SU-DHL-6 (cell line): ENCODE measurements at regions not wholly inside any gene's neighbourhood (a gene's known extent, or its start where the extent isn't known, plus 50 kb on each side); places are given as distances from the start of the nearest gene placed in this dataset.

Source experiments
- EZH2phosphoT487 ChIP-seq: fragments of 200-600 bp; sonication (generic), shearing (Covaris generic); conservative IDR thresholded peaks from 2 replicates; pipeline ENCODE4 v1.6.1; 2018; ENCODE audit warnings: mild to moderate bottlenecking, antibody characterized with exemption, low read length, moderate library complexity, mixed read lengths
- TF ChIP-seq, protein P1 (sequence below): fragments of 200-600 bp; sonication (generic); IDR thresholded peaks from one replicate; pipeline ENCODE4 v1.5.1; 2017; ENCODE audit warnings: antibody characterized with exemption, mild to moderate bottlenecking, low read length, moderate library complexity; ENCODE audit not compliant: insufficient read depth, poor library complexity, severe bottlenecking

DNA sequence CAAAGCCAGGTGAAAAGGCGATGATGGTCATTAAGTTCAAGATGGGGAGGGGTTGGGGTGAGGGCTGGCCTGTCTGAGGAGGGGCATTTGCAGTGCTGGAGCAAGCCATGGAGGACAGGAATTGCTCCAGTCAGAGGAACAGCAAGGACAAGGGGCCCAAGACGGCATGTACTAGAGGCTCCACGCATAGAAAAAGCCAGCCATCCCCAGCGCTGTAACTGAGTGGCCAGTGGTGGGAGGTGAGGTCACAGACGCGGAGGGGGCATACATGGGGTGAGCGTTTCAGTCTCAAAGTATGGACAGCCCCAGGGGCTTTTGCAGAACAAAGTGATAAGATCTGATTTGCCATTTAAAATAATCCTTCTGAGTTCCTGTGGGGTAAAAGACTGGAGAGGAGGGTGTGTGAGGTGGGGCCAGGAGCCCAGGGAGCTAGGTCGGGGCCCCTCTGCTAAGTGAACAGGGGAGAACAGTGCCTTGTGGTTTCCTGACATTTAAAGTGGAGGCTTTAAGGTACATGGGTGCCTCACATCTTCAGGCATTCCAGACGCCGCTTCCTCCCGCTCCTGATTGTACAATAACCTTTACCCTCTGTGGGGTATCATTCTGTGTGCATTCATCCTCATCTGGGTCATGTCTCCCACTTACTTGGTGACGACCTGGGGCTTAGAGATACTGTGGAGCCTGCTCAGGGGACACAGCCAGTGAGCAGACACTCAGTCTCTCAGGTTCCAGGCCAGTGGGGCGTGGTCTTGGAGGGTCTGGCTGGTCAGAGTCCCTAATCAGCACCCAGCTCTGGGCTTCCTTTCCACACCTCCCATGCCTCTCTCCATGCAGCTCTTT lies 105.6 kb upstream of the GPR26 start:
- TF ChIP-seq, protein P1, sequence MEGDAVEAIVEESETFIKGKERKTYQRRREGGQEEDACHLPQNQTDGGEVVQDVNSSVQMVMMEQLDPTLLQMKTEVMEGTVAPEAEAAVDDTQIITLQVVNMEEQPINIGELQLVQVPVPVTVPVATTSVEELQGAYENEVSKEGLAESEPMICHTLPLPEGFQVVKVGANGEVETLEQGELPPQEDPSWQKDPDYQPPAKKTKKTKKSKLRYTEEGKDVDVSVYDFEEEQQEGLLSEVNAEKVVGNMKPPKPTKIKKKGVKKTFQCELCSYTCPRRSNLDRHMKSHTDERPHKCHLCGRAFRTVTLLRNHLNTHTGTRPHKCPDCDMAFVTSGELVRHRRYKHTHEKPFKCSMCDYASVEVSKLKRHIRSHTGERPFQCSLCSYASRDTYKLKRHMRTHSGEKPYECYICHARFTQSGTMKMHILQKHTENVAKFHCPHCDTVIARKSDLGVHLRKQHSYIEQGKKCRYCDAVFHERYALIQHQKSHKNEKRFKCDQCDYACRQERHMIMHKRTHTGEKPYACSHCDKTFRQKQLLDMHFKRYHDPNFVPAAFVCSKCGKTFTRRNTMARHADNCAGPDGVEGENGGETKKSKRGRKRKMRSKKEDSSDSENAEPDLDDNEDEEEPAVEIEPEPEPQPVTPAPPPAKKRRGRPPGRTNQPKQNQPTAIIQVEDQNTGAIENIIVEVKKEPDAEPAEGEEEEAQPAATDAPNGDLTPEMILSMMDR = no peak
- TF ChIP-seq EZH2phosphoT487 = no peak
